Panc1 (cell line): ENCODE measurements at regions not wholly inside any gene's neighbourhood (a gene's known extent, or its start where the extent isn't known, plus 50 kb on each side); places are given as distances from the start of the nearest gene placed in this dataset.

Source experiments
- POLR2AphosphoS5 ChIP-seq: IDR thresholded peaks from 2 replicates; pipeline ENCODE4 v1.6.1; 2012; ENCODE audit warnings: mild to moderate bottlenecking, low read depth, low read length, moderate library complexity
- SIN3A ChIP-seq: IDR thresholded peaks from 2 replicates; pipeline ENCODE4 v1.6.1; 2012; ENCODE audit warnings: low read depth, mild to moderate bottlenecking, low read length, moderate library complexity, borderline replicate concordance; ENCODE audit not compliant: insufficient read depth
- TCF7L2 ChIP-seq: IDR thresholded peaks from 2 replicates; pipeline ENCODE4 v1.6.1; 2011; ENCODE audit warnings: mild to moderate bottlenecking, low read depth, low read length, inconsistent platforms
- TF ChIP-seq, protein P1 (sequence below): fragments of 450-650 bp; IDR thresholded peaks from 2 replicates; pipeline ENCODE4 v1.5.1; 2017; ENCODE audit warnings: mild to moderate bottlenecking
- TF ChIP-seq, protein P2 (sequence below), 2 experiments: IDR thresholded peaks; 2 replicates each; pipeline ENCODE4 v1.6.1; 2011 to 2012; ENCODE audit warnings: low read depth in 2 of 2, control low read depth in 1 of 2, low read length in 1 of 2, mild to moderate bottlenecking in 1 of 2, moderate library complexity in 1 of 2; ENCODE audit not compliant: insufficient read depth in 1 of 2

DNA sequence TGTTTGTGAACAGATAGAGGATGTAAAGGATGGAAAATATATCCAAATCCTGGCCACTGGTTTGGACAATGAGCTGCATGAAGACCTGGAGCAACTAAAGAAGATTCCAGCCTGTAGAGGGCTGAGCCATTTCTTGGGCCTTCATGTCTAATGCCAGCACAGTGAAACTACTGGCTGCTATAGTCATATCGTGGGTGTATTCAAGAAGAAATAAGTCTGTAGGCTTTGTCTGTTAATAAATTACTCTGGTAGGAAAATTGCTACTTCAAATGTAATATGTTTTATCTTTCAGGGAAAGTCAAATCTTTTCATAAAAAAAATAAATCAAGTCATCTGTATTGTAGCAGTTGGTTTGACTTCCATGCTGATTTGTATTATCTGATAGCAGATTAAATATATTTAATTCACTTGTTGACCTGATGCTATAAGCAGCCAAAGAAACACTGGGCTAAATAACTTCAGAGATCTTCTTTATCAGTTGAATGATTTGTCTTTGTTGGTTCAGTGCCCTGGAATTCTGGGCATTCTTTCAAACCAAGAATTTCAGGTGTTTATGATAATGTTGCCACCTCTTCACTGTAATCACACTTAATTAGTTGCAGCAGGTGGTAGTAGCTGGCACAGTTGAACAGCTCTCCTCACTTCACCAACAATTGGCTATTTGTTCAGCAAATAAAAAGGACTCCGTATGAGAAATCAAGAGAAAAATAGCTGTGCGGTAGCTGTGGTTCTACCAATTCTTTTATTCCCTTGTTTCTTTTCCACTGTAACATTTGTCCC, 1109.5 kb downstream of the NSUN3 start:
- TF ChIP-seq TCF7L2, result no peak
- TF ChIP-seq, protein P1, sequence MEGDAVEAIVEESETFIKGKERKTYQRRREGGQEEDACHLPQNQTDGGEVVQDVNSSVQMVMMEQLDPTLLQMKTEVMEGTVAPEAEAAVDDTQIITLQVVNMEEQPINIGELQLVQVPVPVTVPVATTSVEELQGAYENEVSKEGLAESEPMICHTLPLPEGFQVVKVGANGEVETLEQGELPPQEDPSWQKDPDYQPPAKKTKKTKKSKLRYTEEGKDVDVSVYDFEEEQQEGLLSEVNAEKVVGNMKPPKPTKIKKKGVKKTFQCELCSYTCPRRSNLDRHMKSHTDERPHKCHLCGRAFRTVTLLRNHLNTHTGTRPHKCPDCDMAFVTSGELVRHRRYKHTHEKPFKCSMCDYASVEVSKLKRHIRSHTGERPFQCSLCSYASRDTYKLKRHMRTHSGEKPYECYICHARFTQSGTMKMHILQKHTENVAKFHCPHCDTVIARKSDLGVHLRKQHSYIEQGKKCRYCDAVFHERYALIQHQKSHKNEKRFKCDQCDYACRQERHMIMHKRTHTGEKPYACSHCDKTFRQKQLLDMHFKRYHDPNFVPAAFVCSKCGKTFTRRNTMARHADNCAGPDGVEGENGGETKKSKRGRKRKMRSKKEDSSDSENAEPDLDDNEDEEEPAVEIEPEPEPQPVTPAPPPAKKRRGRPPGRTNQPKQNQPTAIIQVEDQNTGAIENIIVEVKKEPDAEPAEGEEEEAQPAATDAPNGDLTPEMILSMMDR, result no peak
- no peak for TF ChIP-seq POLR2AphosphoS5
- TF ChIP-seq, protein P2, sequence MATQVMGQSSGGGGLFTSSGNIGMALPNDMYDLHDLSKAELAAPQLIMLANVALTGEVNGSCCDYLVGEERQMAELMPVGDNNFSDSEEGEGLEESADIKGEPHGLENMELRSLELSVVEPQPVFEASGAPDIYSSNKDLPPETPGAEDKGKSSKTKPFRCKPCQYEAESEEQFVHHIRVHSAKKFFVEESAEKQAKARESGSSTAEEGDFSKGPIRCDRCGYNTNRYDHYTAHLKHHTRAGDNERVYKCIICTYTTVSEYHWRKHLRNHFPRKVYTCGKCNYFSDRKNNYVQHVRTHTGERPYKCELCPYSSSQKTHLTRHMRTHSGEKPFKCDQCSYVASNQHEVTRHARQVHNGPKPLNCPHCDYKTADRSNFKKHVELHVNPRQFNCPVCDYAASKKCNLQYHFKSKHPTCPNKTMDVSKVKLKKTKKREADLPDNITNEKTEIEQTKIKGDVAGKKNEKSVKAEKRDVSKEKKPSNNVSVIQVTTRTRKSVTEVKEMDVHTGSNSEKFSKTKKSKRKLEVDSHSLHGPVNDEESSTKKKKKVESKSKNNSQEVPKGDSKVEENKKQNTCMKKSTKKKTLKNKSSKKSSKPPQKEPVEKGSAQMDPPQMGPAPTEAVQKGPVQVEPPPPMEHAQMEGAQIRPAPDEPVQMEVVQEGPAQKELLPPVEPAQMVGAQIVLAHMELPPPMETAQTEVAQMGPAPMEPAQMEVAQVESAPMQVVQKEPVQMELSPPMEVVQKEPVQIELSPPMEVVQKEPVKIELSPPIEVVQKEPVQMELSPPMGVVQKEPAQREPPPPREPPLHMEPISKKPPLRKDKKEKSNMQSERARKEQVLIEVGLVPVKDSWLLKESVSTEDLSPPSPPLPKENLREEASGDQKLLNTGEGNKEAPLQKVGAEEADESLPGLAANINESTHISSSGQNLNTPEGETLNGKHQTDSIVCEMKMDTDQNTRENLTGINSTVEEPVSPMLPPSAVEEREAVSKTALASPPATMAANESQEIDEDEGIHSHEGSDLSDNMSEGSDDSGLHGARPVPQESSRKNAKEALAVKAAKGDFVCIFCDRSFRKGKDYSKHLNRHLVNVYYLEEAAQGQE (IDR thresholded peaks at IDR 0.05; ENCODE audit: insufficient read depth in 1 of 2, low read depth in 2 of 2, low read length in 1 of 2), result no peak
- no peak for TF ChIP-seq SIN3A
